KMS-11 (cell line): ENCODE measurements at regions not wholly inside any gene's neighbourhood (a gene's known extent, or its start where the extent isn't known, plus 50 kb on each side); places are given as distances from the start of the nearest gene placed in this dataset.

Experiments used
- H2AFZ ChIP-seq: fragments of 200-600 bp; sonication (generic); 2 replicates; pipeline ENCODE4 v1.6.1; 2016; ENCODE audit warnings: antibody characterized with exemption, mixed run types, low read depth
- H3K27ac ChIP-seq: fragments of 200-600 bp; sonication (generic); 2 replicates; pipeline ENCODE4 v1.6.1; 2016; ENCODE audit warnings: mild to moderate bottlenecking, mixed run types
- H3K27me3 ChIP-seq: fragments of 200-600 bp; sonication (generic); 2 replicates; pipeline ENCODE4 v1.6.1; 2017; ENCODE audit warnings: mild to moderate bottlenecking, low read depth, mixed run types, moderate library complexity; ENCODE audit not compliant: insufficient read depth
- H3K36me3 ChIP-seq: fragments of 200-600 bp; sonication (generic); 2 replicates; pipeline ENCODE4 v1.6.1; 2017; ENCODE audit warnings: mild to moderate bottlenecking, mixed run types; ENCODE audit not compliant: insufficient read depth
- H3K4me1 ChIP-seq: fragments of 200-600 bp; sonication (generic); 2 replicates; pipeline ENCODE4 v1.6.1; 2016; ENCODE audit warnings: mild to moderate bottlenecking, low read depth, mixed run types; ENCODE audit not compliant: poor library complexity, severe bottlenecking
- H3K4me2 ChIP-seq: fragments of 200-600 bp; sonication (generic); 2 replicates; pipeline ENCODE4 v1.7.0; 2016; ENCODE audit warnings: mild to moderate bottlenecking, mixed run types
- H3K4me3 ChIP-seq: fragments of 200-600 bp; sonication (generic); IDR thresholded peaks from 2 replicates; pipeline ENCODE4 v1.6.1; 2017; ENCODE audit warnings: low read depth, low read length, mixed read lengths; ENCODE audit not compliant: insufficient read depth
- H3K79me2 ChIP-seq: fragments of 200-600 bp; sonication (generic); 2 replicates; pipeline ENCODE4 v1.6.1; 2016; ENCODE audit warnings: low read depth, mixed run types; ENCODE audit not compliant: insufficient read depth
- H3K9ac ChIP-seq: fragments of 200-600 bp; sonication (generic); 2 replicates; pipeline ENCODE4 v1.6.1; 2016; ENCODE audit warnings: mild to moderate bottlenecking, mixed run types
- H4K20me1 ChIP-seq: fragments of 200-600 bp; sonication (generic); 2 replicates; pipeline ENCODE4 v1.6.1; 2016; ENCODE audit warnings: mild to moderate bottlenecking, mixed run types; ENCODE audit not compliant: insufficient read depth
- CTCF ChIP-seq: fragments of 200-600 bp; sonication (generic); conservative IDR thresholded peaks from 2 replicates; pipeline ENCODE4 v1.6.1; 2017; ENCODE audit warnings: low read depth, mild to moderate bottlenecking, antibody characterized with exemption, low read length, moderate library complexity, mixed read lengths

- no peak overlapping the region for H2AFZ ChIP-seq
- H3K4me2 ChIP-seq, result no peak overlapping the region
- H3K36me3 ChIP-seq, result no peaks in the 10 kb centered on the region
- H3K79me2 ChIP-seq, result no peaks in the 10 kb centered on the region
- H3K9ac ChIP-seq, result no peak overlapping the region
- no peak for TF ChIP-seq CTCF
- no peaks in the 10 kb centered on the region for H4K20me1 ChIP-seq
- H3K4me1 ChIP-seq, result no peaks in the 10 kb centered on the region
- H3K27ac ChIP-seq, result no peak overlapping the region
- H3K4me3 ChIP-seq, result no peak overlapping the region
- H3K27me3 ChIP-seq, result no peaks in the 10 kb centered on the region
Measured at GRCh38 chrX:63513825-63514568, 162.9 kb upstream of the SPIN4 start.

GRCh38 chrX:63511361-63511760 is 160.2 kb upstream of the SPIN4 start:
- H4K20me1 ChIP-seq, result no peaks in the 10 kb centered on the region
- no peaks in the 10 kb centered on the region for H3K79me2 ChIP-seq
- no peaks in the 10 kb centered on the region for H3K27me3 ChIP-seq
- H3K9ac ChIP-seq, result no peak overlapping the region
- no peak overlapping the region for H3K4me3 ChIP-seq
- H2AFZ ChIP-seq, result no peak overlapping the region
- TF ChIP-seq CTCF, result no peak
- H3K27ac ChIP-seq, result no peak overlapping the region
- H3K4me1 ChIP-seq, result no peaks in the 10 kb centered on the region
- H3K4me2 ChIP-seq, result no peak overlapping the region
- H3K36me3 ChIP-seq, result no peaks in the 10 kb centered on the region

- TF ChIP-seq CTCF, result no peak
- Histone ChIP-seq H4K20me1 (no peaks in the 10 kb centered on the region), H3K36me3 (no peaks in the 10 kb centered on the region), H3K79me2 (no peaks in the 10 kb centered on the region), H3K4me2 (no peak overlapping the region), H3K4me1 (no peaks in the 10 kb centered on the region), H3K9ac (no peak overlapping the region), H3K27me3 (no peaks in the 10 kb centered on the region), H3K4me3 (no peak overlapping the region), H3K27ac (no peak overlapping the region), H2AFZ (no peak overlapping the region)
Measured at GRCh38 chrX:63508668-63509067, 157.5 kb upstream of the SPIN4 start.

GRCh38 chrX:63506320-63506719 is 155.2 kb upstream of the SPIN4 start:
- Histone ChIP-seq H3K4me3 (no peak overlapping the region), H3K4me1 (no peaks in the 10 kb centered on the region), H3K9ac (no peak overlapping the region), H3K27me3 (no peaks in the 10 kb centered on the region), H3K4me2 (no peak overlapping the region), H3K27ac (no peak overlapping the region), H3K36me3 (no peaks in the 10 kb centered on the region), H2AFZ (no peak overlapping the region), H3K79me2 (no peaks in the 10 kb centered on the region), H4K20me1 (no peaks in the 10 kb centered on the region)
- peak; percentile 45 for TF ChIP-seq CTCF
